ENCODE measurements at regions not wholly inside any gene's neighbourhood (a gene's known extent, or its start where the extent isn't known, plus 50 kb on each side); places are given as distances from the start of the nearest gene placed in this dataset.
"Not testable (repeated sequence)": the region's sequence is repeated elsewhere in the genome, so short reads cannot be mapped to it uniquely, and the experiment has no call there.

GRCh38 chr20:40889266-40889665 lies 139.4 kb upstream of the TOP1 start:
- TF ChIP-seq CTCF (IDR thresholded peaks at IDR 0.05; ENCODE audit: low read depth, low read length, poor library complexity, severe bottlenecking); EZH2phosphoT487 (IDR thresholded peaks at IDR 0.05; ENCODE audit: borderline replicate concordance, low read length): not testable (repeated sequence)
